Hepatocyte (in vitro differentiated cells): ENCODE measurements at regions not wholly inside any gene's neighbourhood (a gene's known extent, or its start where the extent isn't known, plus 50 kb on each side); places are given as distances from the start of the nearest gene placed in this dataset.
"Not testable (repeated sequence)": the region's sequence is repeated elsewhere in the genome, so short reads cannot be mapped to it uniquely, and the experiment has no call there.

Experiments used
- DNase-seq: peaks from one replicate; pipeline ENCODE4 v3.0.0-alpha.2; 2016; ENCODE audit warnings: low spot score
- H2AFZ ChIP-seq: fragments of 200-600 bp; sonication (generic); 2 replicates; pipeline ENCODE4 v1.6.0; 2016; ENCODE audit warnings: antibody characterized with exemption, mild to moderate bottlenecking
- H3K27ac ChIP-seq: fragments of 200-600 bp; sonication (generic); 2 replicates; pipeline ENCODE4 v1.5.1; 2016; ENCODE audit warnings: mild to moderate bottlenecking
- H3K27me3 ChIP-seq: fragments of 200-600 bp; sonication (generic); 2 replicates; pipeline ENCODE4 v1.6.1; 2016
- H3K36me3 ChIP-seq: fragments of 200-600 bp; sonication (generic); replicated peaks from 2 replicates; pipeline ENCODE4 v1.5.1; 2016; ENCODE audit warnings: low read depth; ENCODE audit not compliant: insufficient read depth
- H3K4me1 ChIP-seq: fragments of 200-600 bp; sonication (generic); 2 replicates; pipeline ENCODE4 v1.5.1; 2016; ENCODE audit warnings: mild to moderate bottlenecking, moderate library complexity; ENCODE audit not compliant: insufficient read depth
- H3K4me2 ChIP-seq: fragments of 200-600 bp; sonication (generic); 2 replicates; pipeline ENCODE4 v1.6.0; 2016
- H3K4me3 ChIP-seq: fragments of 200-600 bp; sonication (generic); 2 replicates; pipeline ENCODE4 v1.5.1; 2016; ENCODE audit warnings: mild to moderate bottlenecking
- H3K79me2 ChIP-seq: fragments of 200-600 bp; sonication (generic); 2 replicates; pipeline ENCODE4 v1.6.0; 2017; ENCODE audit warnings: mild to moderate bottlenecking
- H3K9me2 ChIP-seq: fragments of 200-600 bp; sonication (generic); replicated peaks from 2 replicates; pipeline ENCODE4 v1.6.0; 2017; ENCODE audit warnings: mild to moderate bottlenecking; ENCODE audit not compliant: insufficient read depth
- H3K9me3 ChIP-seq: fragments of 200-600 bp; sonication (generic); 2 replicates; pipeline ENCODE4 v1.5.1; 2016; ENCODE audit warnings: low read depth, mild to moderate bottlenecking
- H4K20me1 ChIP-seq: fragments of 200-600 bp; sonication (generic); 2 replicates; pipeline ENCODE4 v1.6.0; 2016; ENCODE audit warnings: mild to moderate bottlenecking; ENCODE audit not compliant: insufficient read depth, poor library complexity, severe bottlenecking
- CTCF ChIP-seq: fragments of 200-600 bp; sonication (generic); IDR thresholded peaks from 2 replicates; pipeline ENCODE4 v1.5.1; 2016; ENCODE audit warnings: antibody characterized with exemption, mild to moderate bottlenecking; ENCODE audit not compliant: poor library complexity
- EZH2 ChIP-seq: fragments of 200-600 bp; sonication (generic); IDR thresholded peaks from 2 replicates; pipeline ENCODE4 v1.6.1; 2016; ENCODE audit warnings: antibody characterized with exemption, mild to moderate bottlenecking, borderline replicate concordance
- EZH2phosphoT487 ChIP-seq: fragments of 200-600 bp; sonication (generic); IDR thresholded peaks from one replicate; pipeline ENCODE4 v1.6.1; 2018; ENCODE audit warnings: antibody characterized with exemption, mild to moderate bottlenecking, low read depth, moderate library complexity; ENCODE audit not compliant: unreplicated experiment, severe bottlenecking
- WGBS: methylation state at CpG from one replicate; pipeline ENCODE4 v1.1.6; 2016; ENCODE audit warnings: low lambda C conversion rate; ENCODE audit errors: missing lambda C conversion rate; 5-methylcytosine and 5-hydroxymethylcytosine counted together

- Histone ChIP-seq H3K27me3 (no peaks in the 10 kb centered on the region), H3K79me2 (no peaks in the 10 kb centered on the region), H3K4me2 (no peak overlapping the region), H3K9me3 (no peaks in the 10 kb centered on the region), H3K4me1 (no peaks in the 10 kb centered on the region), H3K27ac (no peak overlapping the region), H3K36me3 (no peaks in the 10 kb centered on the region), H2AFZ (no peak overlapping the region), H3K4me3 (no peak overlapping the region), H4K20me1 (no peaks in the 10 kb centered on the region), H3K9me2 (no peaks in the 10 kb centered on the region)
- no peak for DNase-seq
- TF ChIP-seq EZH2 (no peak), EZH2phosphoT487 (no peak), CTCF (no peak)
- 71% methylated on average over 2 of the region's 2 CpGs for WGBS
Measured at GRCh38 chrX:87017210-87017609, 500.4 kb upstream of the KLHL4 start.

GRCh38 chrX:87033115-87033514 lies 484.5 kb upstream of the KLHL4 start:
- H4K20me1 ChIP-seq, H3K4me2 ChIP-seq, H3K4me3 ChIP-seq, H3K79me2 ChIP-seq, H3K9me3 ChIP-seq, H3K27ac ChIP-seq, H3K36me3 ChIP-seq, H3K27me3 ChIP-seq, H3K4me1 ChIP-seq, H2AFZ ChIP-seq, H3K9me2 ChIP-seq, DNase-seq: not testable (repeated sequence)
- 100% methylated on average over 3 of the region's 25 CpGs for WGBS

DNA sequence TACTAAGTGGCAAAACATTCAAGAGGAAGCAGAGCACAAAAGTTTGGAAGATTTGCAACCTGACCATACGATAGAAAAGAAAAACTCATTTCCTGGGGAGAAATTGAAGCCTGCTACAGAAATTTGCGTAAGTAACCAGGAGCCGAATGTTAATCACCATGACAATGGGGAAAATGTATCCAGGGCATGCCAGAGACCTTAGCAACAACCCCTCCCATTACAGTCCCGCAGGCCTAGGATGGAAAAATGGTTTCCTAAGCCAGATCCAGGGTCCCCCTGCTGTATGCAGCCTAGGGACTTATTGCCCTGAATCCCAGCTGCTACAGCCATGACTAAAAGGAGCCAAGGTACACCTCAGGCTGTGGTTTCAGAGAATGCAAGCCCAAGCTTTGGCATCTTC lies 472.2 kb upstream of the KLHL4 start:
- H3K9me3 ChIP-seq: no peaks in the 10 kb centered on the region
- H3K4me2 ChIP-seq: no peak overlapping the region
- no peaks in the 10 kb centered on the region for H3K36me3 ChIP-seq
- no peak overlapping the region for H3K4me3 ChIP-seq
- no peaks in the 10 kb centered on the region for H3K9me2 ChIP-seq
- H3K27ac ChIP-seq: no peak overlapping the region
- DNase-seq: no peak
- no peaks in the 10 kb centered on the region for H3K4me1 ChIP-seq
- 70% methylated on average over 4 of the region's 4 CpGs for WGBS
- H3K79me2 ChIP-seq: no peaks in the 10 kb centered on the region
- no peak for TF ChIP-seq EZH2phosphoT487
- TF ChIP-seq EZH2: no peak
- TF ChIP-seq CTCF: no peak
- no peaks in the 10 kb centered on the region for H3K27me3 ChIP-seq
- H4K20me1 ChIP-seq: no peaks in the 10 kb centered on the region
- no peak overlapping the region for H2AFZ ChIP-seq

DNA sequence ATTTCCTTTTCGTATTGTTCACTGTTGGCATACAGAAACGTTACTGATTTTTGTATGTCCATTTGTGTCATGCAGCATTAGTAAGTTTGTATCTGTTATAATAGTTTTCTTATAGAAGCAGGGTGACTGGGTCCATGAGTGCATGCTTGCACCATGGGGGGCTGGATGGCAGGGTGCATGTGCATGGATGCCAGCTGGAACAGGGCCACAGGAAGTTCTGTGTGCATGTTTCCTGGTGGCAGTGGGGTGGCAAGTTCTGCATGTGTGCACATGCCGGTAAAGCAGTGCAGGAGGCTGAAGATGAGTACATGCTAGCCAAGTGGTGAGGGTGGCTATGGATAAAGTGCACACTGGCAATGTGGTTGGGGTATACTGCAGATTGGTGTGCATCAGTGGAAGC lies 468.0 kb upstream of the KLHL4 start:
- TF ChIP-seq EZH2: no peak
- no peak for TF ChIP-seq CTCF
- no peak for TF ChIP-seq EZH2phosphoT487
- Histone ChIP-seq H3K4me1 (no peaks in the 10 kb centered on the region), H3K9me3 (no peaks in the 10 kb centered on the region), H3K27ac (no peak overlapping the region), H3K9me2 (no peaks in the 10 kb centered on the region), H3K4me3 (no peak overlapping the region), H3K36me3 (no peaks in the 10 kb centered on the region), H4K20me1 (no peaks in the 10 kb centered on the region), H3K4me2 (no peak overlapping the region), H3K27me3 (no peaks in the 10 kb centered on the region), H3K79me2 (no peaks in the 10 kb centered on the region), H2AFZ (no peak overlapping the region)
- DNase-seq: no peak
- WGBS: 80% methylated on average over 3 of the region's 3 CpGs
